ENCODE measurements at regions not wholly inside any gene's neighbourhood (a gene's known extent, or its start where the extent isn't known, plus 50 kb on each side); places are given as distances from the start of the nearest gene placed in this dataset.

DNA sequence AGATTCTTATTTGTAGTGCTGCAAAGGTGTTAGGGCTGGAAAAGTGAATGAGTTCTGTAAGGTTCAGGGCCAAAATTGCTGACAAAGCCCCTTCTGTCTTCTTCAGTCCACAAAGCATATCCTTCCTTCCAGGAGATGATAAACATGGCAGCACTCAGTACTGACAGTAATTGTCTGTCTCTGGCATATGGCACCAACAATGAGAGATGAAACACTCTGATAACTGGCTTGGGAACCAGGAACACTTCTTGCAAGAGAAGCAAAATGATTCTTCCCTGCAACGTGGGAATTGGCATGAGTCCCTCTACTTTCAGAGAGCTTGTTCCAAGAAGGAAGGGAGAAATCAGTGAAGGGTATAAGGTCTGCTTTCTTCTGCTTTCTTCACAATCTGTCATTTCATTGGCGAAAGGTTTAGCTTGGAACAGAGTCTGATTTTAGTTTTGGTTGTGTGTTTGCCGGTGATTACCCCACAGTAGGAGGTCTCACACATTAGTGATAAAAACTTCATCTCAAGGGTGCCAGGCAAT is 963.3 kb downstream of the NLGN4X start:
- H3K36me3 ChIP-seq, result no peaks in the 10 kb centered on the region
- 37% methylated on average over 3 of the region's 3 CpGs for WGBS
- intact Hi-C loops (cut with DNase I), result no loop called here
- H3K4me1 ChIP-seq (replicated peaks), result no peaks in the 10 kb centered on the region
- no peaks in the 10 kb centered on the region for H3K27me3 ChIP-seq (replicated peaks; ENCODE audit: insufficient read depth)
- DNase-seq (ENCODE audit: low spot score), result peak; percentile 3
- H3K27ac ChIP-seq, result no peak overlapping the region
- H3K9me3 ChIP-seq, result no peaks in the 10 kb centered on the region
- TF ChIP-seq, protein P1, sequence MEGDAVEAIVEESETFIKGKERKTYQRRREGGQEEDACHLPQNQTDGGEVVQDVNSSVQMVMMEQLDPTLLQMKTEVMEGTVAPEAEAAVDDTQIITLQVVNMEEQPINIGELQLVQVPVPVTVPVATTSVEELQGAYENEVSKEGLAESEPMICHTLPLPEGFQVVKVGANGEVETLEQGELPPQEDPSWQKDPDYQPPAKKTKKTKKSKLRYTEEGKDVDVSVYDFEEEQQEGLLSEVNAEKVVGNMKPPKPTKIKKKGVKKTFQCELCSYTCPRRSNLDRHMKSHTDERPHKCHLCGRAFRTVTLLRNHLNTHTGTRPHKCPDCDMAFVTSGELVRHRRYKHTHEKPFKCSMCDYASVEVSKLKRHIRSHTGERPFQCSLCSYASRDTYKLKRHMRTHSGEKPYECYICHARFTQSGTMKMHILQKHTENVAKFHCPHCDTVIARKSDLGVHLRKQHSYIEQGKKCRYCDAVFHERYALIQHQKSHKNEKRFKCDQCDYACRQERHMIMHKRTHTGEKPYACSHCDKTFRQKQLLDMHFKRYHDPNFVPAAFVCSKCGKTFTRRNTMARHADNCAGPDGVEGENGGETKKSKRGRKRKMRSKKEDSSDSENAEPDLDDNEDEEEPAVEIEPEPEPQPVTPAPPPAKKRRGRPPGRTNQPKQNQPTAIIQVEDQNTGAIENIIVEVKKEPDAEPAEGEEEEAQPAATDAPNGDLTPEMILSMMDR (IDR thresholded peaks at IDR 0.05), result no peak
- no peak for TF ChIP-seq POLR2A (IDR thresholded peaks at IDR 0.05)
- TF ChIP-seq POLR2AphosphoS5 (IDR thresholded peaks at IDR 0.05), result no peak
- no peak overlapping the region for H3K4me3 ChIP-seq

DNA sequence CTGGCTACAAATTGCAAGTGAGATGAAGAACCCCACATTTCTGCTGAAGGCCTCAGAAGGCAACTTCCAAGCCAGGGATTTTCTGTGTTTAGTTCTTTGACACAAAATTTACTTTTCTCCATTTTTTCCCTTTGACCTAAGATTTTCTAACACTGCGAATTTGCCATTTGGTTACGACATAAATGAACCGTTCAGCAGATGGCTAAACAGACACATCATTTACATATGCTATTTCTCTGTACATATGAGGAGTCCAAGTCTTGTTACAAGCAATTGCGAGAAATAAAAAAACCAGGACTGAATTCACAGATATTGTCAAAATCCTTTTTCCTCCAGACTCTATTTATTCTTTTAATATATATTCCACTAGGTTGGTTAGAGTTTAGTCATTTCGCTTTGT is 978.6 kb downstream of the NLGN4X start:
- Histone ChIP-seq H3K4me1 (replicated peaks) (no peaks in the 10 kb centered on the region), H3K27ac (no peak overlapping the region), H3K4me3 (no peak overlapping the region), H3K36me3 (no peaks in the 10 kb centered on the region), H3K27me3 (replicated peaks; ENCODE audit: insufficient read depth) (no peaks in the 10 kb centered on the region), H3K9me3 (no peaks in the 10 kb centered on the region)
- no peak for DNase-seq (ENCODE audit: low spot score)
- TF ChIP-seq, protein P1 (IDR thresholded peaks at IDR 0.05), result no peak
- TF ChIP-seq POLR2AphosphoS5 (IDR thresholded peaks at IDR 0.05) (no peak), POLR2A (IDR thresholded peaks at IDR 0.05) (no peak)
- 93% methylated on average over 5 of the region's 5 CpGs for WGBS
- intact Hi-C loops (cut with DNase I), result no loop called here

DNA sequence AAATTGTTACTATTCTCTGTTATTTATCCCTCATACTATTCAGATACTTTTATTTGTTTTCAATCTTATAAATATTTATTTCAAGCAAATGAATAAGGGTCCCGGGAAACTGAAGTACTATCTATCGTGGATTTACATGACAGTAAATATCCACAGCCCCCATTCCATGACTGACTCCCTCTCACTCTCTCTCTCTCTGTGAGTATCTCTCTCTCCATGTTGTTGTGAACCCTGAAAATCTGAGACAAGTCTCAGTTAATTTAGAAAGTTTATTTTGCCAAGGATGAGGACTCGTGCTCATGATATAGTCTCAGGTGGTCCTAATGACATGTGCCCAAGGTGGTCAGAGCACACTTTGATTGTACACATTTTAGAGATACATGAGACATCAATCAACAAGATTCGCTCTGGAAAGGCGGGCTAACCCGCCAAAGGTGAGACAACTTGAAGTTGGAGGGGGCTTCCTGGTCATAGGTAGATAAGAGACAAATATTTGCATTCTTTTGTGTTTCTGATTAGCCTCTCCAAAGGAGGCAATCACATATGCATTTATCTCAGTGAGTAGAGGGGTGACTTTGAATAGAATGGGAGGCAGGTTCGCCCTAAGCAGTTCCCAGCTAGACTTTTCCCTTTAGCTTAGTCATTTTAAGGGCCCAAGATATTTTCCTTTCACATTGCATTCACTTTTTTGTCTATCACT is 986.4 kb downstream of the NLGN4X start:
- intact Hi-C loops (cut with DNase I), result no loop called here
- H3K4me1 ChIP-seq (replicated peaks), result no peaks in the 10 kb centered on the region
- DNase-seq (ENCODE audit: low spot score), result no peak
- H3K36me3 ChIP-seq, result no peaks in the 10 kb centered on the region
- no peak overlapping the region for H3K4me3 ChIP-seq
- no peaks in the 10 kb centered on the region for H3K9me3 ChIP-seq
- H3K27ac ChIP-seq, result no peak overlapping the region
- TF ChIP-seq POLR2A (IDR thresholded peaks at IDR 0.05) (no peak), POLR2AphosphoS5 (IDR thresholded peaks at IDR 0.05) (no peak)
- TF ChIP-seq, protein P1 (IDR thresholded peaks at IDR 0.05), result no peak
- WGBS, result no CpG with 5 or more reads among the region's 7 CpGs
- H3K27me3 ChIP-seq (replicated peaks; ENCODE audit: insufficient read depth), result no peaks in the 10 kb centered on the region

DNA sequence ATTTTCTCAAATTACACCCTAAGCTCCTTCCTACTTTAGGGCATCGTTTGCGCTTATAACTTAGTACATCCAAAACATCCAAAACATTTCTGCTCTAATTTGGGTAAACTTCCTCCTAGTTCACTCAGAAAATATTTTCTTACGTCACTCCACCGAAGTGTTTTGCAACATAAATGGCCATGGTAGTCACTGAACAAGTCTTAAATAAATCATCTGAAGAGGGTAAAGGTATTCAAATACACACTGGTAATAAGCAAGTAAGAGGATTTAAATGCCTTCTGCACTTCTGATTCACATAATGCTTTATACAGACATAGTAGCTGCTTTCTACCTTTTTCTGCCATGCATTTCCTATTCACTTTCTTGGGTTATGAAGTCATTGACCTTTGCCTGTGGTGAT is 991.9 kb downstream of the NLGN4X start:
- Histone ChIP-seq H3K9me3 (no peaks in the 10 kb centered on the region), H3K4me3 (no peak overlapping the region), H3K27me3 (replicated peaks; ENCODE audit: insufficient read depth) (no peaks in the 10 kb centered on the region), H3K4me1 (replicated peaks) (no peaks in the 10 kb centered on the region), H3K36me3 (no peaks in the 10 kb centered on the region), H3K27ac (no peak overlapping the region)
- 82% methylated on average over 4 of the region's 4 CpGs for WGBS
- TF ChIP-seq, protein P1 (IDR thresholded peaks at IDR 0.05), result no peak
- DNase-seq (ENCODE audit: low spot score), result no peak
- intact Hi-C loops (cut with DNase I), result no loop called here

DNA sequence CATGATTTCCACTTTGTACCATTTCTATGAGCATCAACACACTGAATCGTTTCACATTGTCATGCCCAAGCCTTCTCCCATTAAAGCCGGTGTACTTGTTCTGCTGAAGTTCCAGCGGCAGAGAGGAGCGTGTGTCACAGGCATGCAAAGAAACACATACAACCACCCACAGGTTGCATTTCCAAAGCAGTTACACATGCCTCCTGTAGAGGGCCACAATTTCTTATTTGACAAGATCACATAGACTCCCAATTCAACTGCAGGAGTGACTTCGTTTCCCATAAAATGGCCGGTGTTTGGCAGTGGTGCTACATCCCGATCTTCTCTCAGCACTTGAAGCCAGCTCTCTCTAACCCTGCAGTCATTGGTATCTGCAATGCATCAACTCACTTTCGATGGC is 992.6 kb downstream of the NLGN4X start:
- Histone ChIP-seq H3K27ac (no peak overlapping the region), H3K4me1 (replicated peaks) (no peaks in the 10 kb centered on the region), H3K36me3 (no peaks in the 10 kb centered on the region), H3K4me3 (no peak overlapping the region), H3K27me3 (replicated peaks; ENCODE audit: insufficient read depth) (no peaks in the 10 kb centered on the region), H3K9me3 (no peaks in the 10 kb centered on the region)
- 69% methylated on average over 8 of the region's 8 CpGs for WGBS
- DNase-seq (ENCODE audit: low spot score), result no peak
- intact Hi-C loops (cut with DNase I), result no loop called here
- no peak for TF ChIP-seq POLR2AphosphoS5 (IDR thresholded peaks at IDR 0.05)
- TF ChIP-seq, protein P1 (IDR thresholded peaks at IDR 0.05), result no peak
- TF ChIP-seq POLR2A (IDR thresholded peaks at IDR 0.05), result no peak
